ENCODE measurements at regions not wholly inside any gene's neighbourhood (a gene's known extent, or its start where the extent isn't known, plus 50 kb on each side); places are given as distances from the start of the nearest gene placed in this dataset.

GRCh38 chr4:7141151-7141834 lies 51.0 kb upstream of the SORCS2 start:
- 86% methylated on average over 14 of the region's 14 CpGs for WGBS
- Histone ChIP-seq H3K27me3 (ENCODE audit: control insufficient read depth in 2 of 2, insufficient read depth in 1 of 2, low read length in 1 of 2) (no peaks in the 10 kb centered on the region), H3K9me3 (ENCODE audit: control insufficient read depth in 2 of 2, insufficient read depth in 1 of 2, low read length in 1 of 2) (no peaks in the 10 kb centered on the region), H3K27ac (ENCODE audit: low read depth in 1 of 2, low read length in 1 of 2) (no peak overlapping the region), H3K4me1 (ENCODE audit: control insufficient read depth in 2 of 2, insufficient read depth in 2 of 2, low read length in 2 of 2) (no peaks in the 10 kb centered on the region), H3K36me3 (ENCODE audit: control insufficient read depth in 2 of 2, insufficient read depth in 2 of 2, low read length in 1 of 2) (no peaks in the 10 kb centered on the region), H3K4me3 (ENCODE audit: low read length in 2 of 2) (no peak overlapping the region)
- no peak for DNase-seq (ENCODE audit: low read depth in 6 of 9, low spot score in 9 of 9)

- Histone ChIP-seq H3K27me3 (ENCODE audit: control insufficient read depth in 2 of 2, insufficient read depth in 1 of 2, low read length in 1 of 2) (no peaks in the 10 kb centered on the region), H3K4me1 (ENCODE audit: control insufficient read depth in 2 of 2, insufficient read depth in 2 of 2, low read length in 2 of 2) (no peaks in the 10 kb centered on the region), H3K27ac (ENCODE audit: low read depth in 1 of 2, low read length in 1 of 2) (no peak overlapping the region), H3K9me3 (ENCODE audit: control insufficient read depth in 2 of 2, insufficient read depth in 1 of 2, low read length in 1 of 2) (no peaks in the 10 kb centered on the region), H3K4me3 (ENCODE audit: low read length in 2 of 2) (no peak overlapping the region), H3K36me3 (ENCODE audit: control insufficient read depth in 2 of 2, insufficient read depth in 2 of 2, low read length in 1 of 2) (no peaks in the 10 kb centered on the region)
- 89% methylated on average over 8 of the region's 8 CpGs for WGBS
- no peak for DNase-seq (ENCODE audit: low read depth in 6 of 9, low spot score in 9 of 9)
Measured at GRCh38 chr4:7140692-7141069, 51.7 kb upstream of the SORCS2 start.

- no peak for DNase-seq (ENCODE audit: low read depth in 6 of 9, low spot score in 9 of 9)
- H3K27ac ChIP-seq (ENCODE audit: low read depth in 1 of 2, low read length in 1 of 2): no peak overlapping the region
- no peaks in the 10 kb centered on the region for H3K27me3 ChIP-seq (ENCODE audit: control insufficient read depth in 2 of 2, insufficient read depth in 1 of 2, low read length in 1 of 2)
- H3K4me1 ChIP-seq (ENCODE audit: control insufficient read depth in 2 of 2, insufficient read depth in 2 of 2, low read length in 2 of 2): no peaks in the 10 kb centered on the region
- no peaks in the 10 kb centered on the region for H3K9me3 ChIP-seq (ENCODE audit: control insufficient read depth in 2 of 2, insufficient read depth in 1 of 2, low read length in 1 of 2)
- H3K36me3 ChIP-seq (ENCODE audit: control insufficient read depth in 2 of 2, insufficient read depth in 2 of 2, low read length in 1 of 2): no peaks in the 10 kb centered on the region
- WGBS: 89% methylated on average over 11 of the region's 11 CpGs
- no peak overlapping the region for H3K4me3 ChIP-seq (ENCODE audit: low read length in 2 of 2)
Measured at GRCh38 chr4:7140062-7140691, 52.2 kb upstream of the SORCS2 start.

DNA sequence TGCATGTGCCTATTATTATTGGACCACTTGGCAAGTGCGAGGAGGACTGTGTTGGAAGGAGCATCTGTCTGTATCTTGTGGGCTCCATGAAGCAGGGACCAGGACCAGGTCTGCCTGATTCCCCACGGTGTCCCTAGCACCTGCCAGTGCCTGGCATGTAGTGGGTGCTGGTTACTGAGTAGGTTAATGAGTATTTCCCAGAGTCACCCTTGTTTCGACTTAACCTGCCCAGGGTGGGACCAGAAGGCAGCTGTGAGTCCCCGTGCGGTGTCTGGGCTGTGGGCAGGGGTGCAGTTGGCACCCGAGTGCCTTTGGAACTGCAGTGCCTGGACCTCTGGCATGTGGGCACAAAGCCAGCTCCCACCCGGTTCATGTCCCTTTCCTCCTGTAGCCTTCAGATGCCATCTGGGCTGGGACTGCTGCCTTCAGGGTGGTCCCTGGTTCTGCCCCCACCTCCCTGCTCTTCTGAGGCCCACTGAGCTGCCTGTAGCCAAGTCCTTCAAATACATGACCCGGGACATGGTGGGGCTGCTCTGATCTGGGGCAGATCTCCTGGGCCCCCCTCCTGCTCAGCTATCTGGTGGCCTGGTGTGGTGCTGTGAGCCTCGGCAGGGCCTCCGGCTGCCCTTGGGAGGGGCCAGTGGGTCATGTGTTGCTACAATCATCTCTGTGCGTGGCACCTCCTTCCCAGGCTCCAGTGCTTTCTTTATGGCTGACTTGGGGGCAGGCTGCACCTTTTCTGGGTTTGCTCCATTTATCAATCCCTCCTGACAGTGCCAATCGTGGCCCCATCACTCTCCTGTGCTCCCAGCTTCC lies 53.0 kb upstream of the SORCS2 start:
- Histone ChIP-seq H3K27me3 (ENCODE audit: control insufficient read depth in 2 of 2, insufficient read depth in 1 of 2, low read length in 1 of 2) (no peaks in the 10 kb centered on the region), H3K4me1 (ENCODE audit: control insufficient read depth in 2 of 2, insufficient read depth in 2 of 2, low read length in 2 of 2) (peaks cover 0 to 2% of the 10 kb centered on the region in 2 donors), H3K4me3 (ENCODE audit: low read length in 2 of 2) (no peak overlapping the region), H3K27ac (ENCODE audit: low read depth in 1 of 2, low read length in 1 of 2) (no peak overlapping the region), H3K9me3 (ENCODE audit: control insufficient read depth in 2 of 2, insufficient read depth in 1 of 2, low read length in 1 of 2) (no peaks in the 10 kb centered on the region), H3K36me3 (ENCODE audit: control insufficient read depth in 2 of 2, insufficient read depth in 2 of 2, low read length in 1 of 2) (no peaks in the 10 kb centered on the region)
- no peak for DNase-seq (ENCODE audit: low read depth in 6 of 9, low spot score in 9 of 9)
- WGBS: 77% methylated on average over 12 of the region's 12 CpGs

- Histone ChIP-seq H3K27ac (ENCODE audit: low read depth in 1 of 2, low read length in 1 of 2) (no peak overlapping the region), H3K4me3 (ENCODE audit: low read length in 2 of 2) (no peak overlapping the region), H3K4me1 (ENCODE audit: control insufficient read depth in 2 of 2, insufficient read depth in 2 of 2, low read length in 2 of 2) (peaks cover 0 to 2% of the 10 kb centered on the region in 2 donors), H3K36me3 (ENCODE audit: control insufficient read depth in 2 of 2, insufficient read depth in 2 of 2, low read length in 1 of 2) (no peaks in the 10 kb centered on the region), H3K27me3 (ENCODE audit: control insufficient read depth in 2 of 2, insufficient read depth in 1 of 2, low read length in 1 of 2) (no peaks in the 10 kb centered on the region), H3K9me3 (ENCODE audit: control insufficient read depth in 2 of 2, insufficient read depth in 1 of 2, low read length in 1 of 2) (peaks cover 0 to 2% of the 10 kb centered on the region in 2 donors)
- 91% methylated on average over 21 of the region's 21 CpGs for WGBS
- no peak for DNase-seq (ENCODE audit: low read depth in 6 of 9, low spot score in 9 of 9)
Measured at GRCh38 chr4:7138223-7139166, 53.8 kb upstream of the SORCS2 start.

DNA sequence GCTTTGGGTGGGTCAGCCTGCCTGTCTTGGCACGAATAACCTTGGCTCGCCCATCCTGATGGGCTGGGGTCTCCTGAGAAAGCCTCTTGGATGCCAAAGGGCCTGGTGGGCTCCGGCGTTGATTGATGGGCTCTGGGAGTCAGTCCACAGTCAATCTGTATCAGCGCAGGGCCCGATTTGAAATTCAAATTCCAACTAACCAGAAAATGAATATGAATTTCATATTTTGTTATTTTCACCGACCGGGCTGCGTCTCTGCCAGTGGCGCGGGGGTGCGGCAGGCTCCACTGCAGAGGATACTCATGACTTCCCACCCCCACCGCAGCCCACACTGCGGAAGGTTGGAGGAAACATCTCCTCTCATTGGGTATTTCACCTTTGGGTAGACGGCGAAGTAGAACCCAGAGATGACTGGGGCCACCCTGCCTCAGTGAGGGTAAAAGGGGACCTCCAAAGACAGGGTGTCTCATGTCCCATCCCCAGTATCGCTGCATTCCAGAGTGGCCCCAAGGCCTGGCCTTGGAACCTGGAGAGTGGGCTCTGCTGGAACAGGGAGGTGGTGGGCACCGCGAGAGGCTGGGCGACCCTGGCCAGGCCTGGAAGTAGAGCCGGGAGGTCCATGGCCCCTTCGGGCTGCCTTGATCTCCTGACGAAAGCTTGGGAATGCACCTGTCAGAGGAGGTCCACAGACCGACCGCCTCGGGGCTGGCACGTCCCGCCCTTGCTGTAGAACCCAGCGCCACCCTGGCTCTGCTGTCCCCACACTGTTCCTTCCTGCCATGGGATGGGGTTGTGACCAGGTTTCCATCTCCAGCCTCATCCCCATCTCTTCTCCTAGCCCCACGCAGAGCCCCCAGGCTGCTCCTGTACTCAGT lies 54.8 kb upstream of the SORCS2 start:
- no peak overlapping the region for H3K27ac ChIP-seq (ENCODE audit: low read depth in 1 of 2, low read length in 1 of 2)
- H3K27me3 ChIP-seq (ENCODE audit: control insufficient read depth in 2 of 2, insufficient read depth in 1 of 2, low read length in 1 of 2): no peaks in the 10 kb centered on the region
- no peak overlapping the region for H3K4me3 ChIP-seq (ENCODE audit: low read length in 2 of 2)
- 92% methylated on average over 30 of the region's 30 CpGs for WGBS
- DNase-seq (ENCODE audit: low read depth in 6 of 9, low spot score in 9 of 9): no peak
- peaks cover 0 to 9% of the 10 kb centered on the region in 2 donors for H3K9me3 ChIP-seq (ENCODE audit: control insufficient read depth in 2 of 2, insufficient read depth in 1 of 2, low read length in 1 of 2)
- H3K36me3 ChIP-seq (ENCODE audit: control insufficient read depth in 2 of 2, insufficient read depth in 2 of 2, low read length in 1 of 2): no peaks in the 10 kb centered on the region
- H3K4me1 ChIP-seq (ENCODE audit: control insufficient read depth in 2 of 2, insufficient read depth in 2 of 2, low read length in 2 of 2): peaks cover 0 to 2% of the 10 kb centered on the region in 2 donors

- no peak for DNase-seq (ENCODE audit: low read depth in 6 of 9, low spot score in 9 of 9)
- peaks cover 0 to 9% of the 10 kb centered on the region in 2 donors for H3K9me3 ChIP-seq (ENCODE audit: control insufficient read depth in 2 of 2, insufficient read depth in 1 of 2, low read length in 1 of 2)
- no peak overlapping the region for H3K27ac ChIP-seq (ENCODE audit: low read depth in 1 of 2, low read length in 1 of 2)
- H3K4me1 ChIP-seq (ENCODE audit: control insufficient read depth in 2 of 2, insufficient read depth in 2 of 2, low read length in 2 of 2): peaks cover 0 to 2% of the 10 kb centered on the region in 2 donors
- 64% methylated on average over 9 of the region's 9 CpGs for WGBS
- no peak overlapping the region for H3K4me3 ChIP-seq (ENCODE audit: low read length in 2 of 2)
- no peaks in the 10 kb centered on the region for H3K27me3 ChIP-seq (ENCODE audit: control insufficient read depth in 2 of 2, insufficient read depth in 1 of 2, low read length in 1 of 2)
- H3K36me3 ChIP-seq (ENCODE audit: control insufficient read depth in 2 of 2, insufficient read depth in 2 of 2, low read length in 1 of 2): no peaks in the 10 kb centered on the region
Measured at GRCh38 chr4:7136351-7136750, 56.0 kb upstream of the SORCS2 start.

GRCh38 chr4:7135389-7135746 lies 57.0 kb upstream of the SORCS2 start:
- Histone ChIP-seq H3K27ac (ENCODE audit: low read depth in 1 of 2, low read length in 1 of 2) (peak overlapping the region in 1 of 2 donors; percentile 50), H3K4me3 (ENCODE audit: low read length in 2 of 2) (no peak overlapping the region), H3K27me3 (ENCODE audit: control insufficient read depth in 2 of 2, insufficient read depth in 1 of 2, low read length in 1 of 2) (no peaks in the 10 kb centered on the region), H3K4me1 (ENCODE audit: control insufficient read depth in 2 of 2, insufficient read depth in 2 of 2, low read length in 2 of 2) (peaks cover 0 to 2% of the 10 kb centered on the region in 2 donors), H3K9me3 (ENCODE audit: control insufficient read depth in 2 of 2, insufficient read depth in 1 of 2, low read length in 1 of 2) (peaks cover 0 to 9% of the 10 kb centered on the region in 2 donors), H3K36me3 (ENCODE audit: control insufficient read depth in 2 of 2, insufficient read depth in 2 of 2, low read length in 1 of 2) (no peaks in the 10 kb centered on the region)
- WGBS: 49% methylated on average over 13 of the region's 13 CpGs
- no peak for DNase-seq (ENCODE audit: low read depth in 6 of 9, low spot score in 9 of 9)
